ENCODE measurements at regions not wholly inside any gene's neighbourhood (a gene's known extent, or its start where the extent isn't known, plus 50 kb on each side); places are given as distances from the start of the nearest gene placed in this dataset.

DNA sequence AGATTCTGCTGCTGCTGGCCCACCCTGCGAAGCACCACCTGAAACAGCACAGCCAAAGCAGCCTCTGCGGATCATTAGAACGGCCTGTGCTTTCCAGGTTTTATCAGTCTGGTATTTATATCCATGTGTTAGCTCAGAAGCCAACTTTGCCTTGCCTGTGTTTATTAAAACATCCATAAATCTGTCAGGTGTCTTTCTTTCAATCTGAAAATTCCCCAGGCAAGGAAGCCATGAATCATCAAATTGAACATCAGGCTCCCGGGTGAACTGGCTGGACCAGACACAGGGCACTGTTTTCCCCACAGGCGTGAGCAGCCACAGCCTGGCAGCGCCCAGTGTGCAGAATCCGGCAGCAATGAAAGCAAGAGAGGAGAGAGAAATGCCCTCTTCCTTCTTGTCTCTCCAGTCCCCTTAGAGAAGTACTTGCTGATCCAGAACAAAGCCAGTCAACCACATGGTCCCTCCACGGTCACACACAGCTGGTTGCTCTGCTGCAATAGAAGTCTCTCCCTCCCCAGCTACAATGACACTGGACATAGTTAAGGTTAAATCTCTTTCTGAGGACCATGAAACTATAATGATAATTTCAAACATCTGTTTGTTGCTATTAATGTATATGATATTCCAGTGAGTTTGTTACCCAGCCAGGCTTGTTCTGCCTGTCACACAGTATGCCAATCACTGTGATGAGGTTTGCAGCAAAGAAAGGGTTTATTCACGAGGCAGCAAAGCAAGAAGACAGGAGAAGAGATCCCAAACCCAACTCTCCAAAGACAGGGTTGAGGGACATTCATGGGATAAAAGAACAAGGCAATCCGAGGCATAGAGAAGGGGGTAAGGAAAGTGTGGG, 212.1 kb upstream of the FMN2 start:
- Histone ChIP-seq H3K9me3 (ENCODE audit: low read depth) (no peaks in the 10 kb centered on the region), H3K27me3 (no peaks in the 10 kb centered on the region), H3K4me1 (ENCODE audit: low read depth) (no peaks in the 10 kb centered on the region), H3K36me3 (no peaks in the 10 kb centered on the region), H3K27ac (no peak overlapping the region), H3K4me3 (no peak overlapping the region)
- DNase-seq (ENCODE audit: low read depth in 1 of 2, low spot score in 1 of 2), result no peak
- TF ChIP-seq, protein P1, sequence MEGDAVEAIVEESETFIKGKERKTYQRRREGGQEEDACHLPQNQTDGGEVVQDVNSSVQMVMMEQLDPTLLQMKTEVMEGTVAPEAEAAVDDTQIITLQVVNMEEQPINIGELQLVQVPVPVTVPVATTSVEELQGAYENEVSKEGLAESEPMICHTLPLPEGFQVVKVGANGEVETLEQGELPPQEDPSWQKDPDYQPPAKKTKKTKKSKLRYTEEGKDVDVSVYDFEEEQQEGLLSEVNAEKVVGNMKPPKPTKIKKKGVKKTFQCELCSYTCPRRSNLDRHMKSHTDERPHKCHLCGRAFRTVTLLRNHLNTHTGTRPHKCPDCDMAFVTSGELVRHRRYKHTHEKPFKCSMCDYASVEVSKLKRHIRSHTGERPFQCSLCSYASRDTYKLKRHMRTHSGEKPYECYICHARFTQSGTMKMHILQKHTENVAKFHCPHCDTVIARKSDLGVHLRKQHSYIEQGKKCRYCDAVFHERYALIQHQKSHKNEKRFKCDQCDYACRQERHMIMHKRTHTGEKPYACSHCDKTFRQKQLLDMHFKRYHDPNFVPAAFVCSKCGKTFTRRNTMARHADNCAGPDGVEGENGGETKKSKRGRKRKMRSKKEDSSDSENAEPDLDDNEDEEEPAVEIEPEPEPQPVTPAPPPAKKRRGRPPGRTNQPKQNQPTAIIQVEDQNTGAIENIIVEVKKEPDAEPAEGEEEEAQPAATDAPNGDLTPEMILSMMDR (IDR thresholded peaks at IDR 0.05; ENCODE audit: low read depth, low read length), result no peak

DNA sequence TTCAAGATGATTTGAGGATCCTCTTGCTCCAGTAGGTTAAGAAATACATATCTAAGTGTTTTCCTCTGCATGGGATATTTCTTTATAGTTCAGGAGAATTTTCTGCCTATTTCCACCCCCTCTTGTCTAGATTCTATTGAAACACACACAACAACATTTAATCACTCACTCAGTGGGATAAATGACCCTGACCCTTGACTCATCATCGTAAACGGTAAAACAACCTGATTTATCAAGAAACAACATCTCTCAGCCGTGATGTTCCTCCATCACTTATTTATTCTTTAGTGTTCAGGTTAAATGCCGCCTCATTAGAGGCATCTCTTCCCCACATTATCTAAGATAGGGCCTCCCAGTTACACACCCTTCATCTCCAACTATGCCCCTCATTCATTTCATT, 208.7 kb upstream of the FMN2 start:
- no peak overlapping the region for H3K27ac ChIP-seq
- no peak for DNase-seq (ENCODE audit: low read depth in 1 of 2, low spot score in 1 of 2)
- no peaks in the 10 kb centered on the region for H3K27me3 ChIP-seq
- H3K4me1 ChIP-seq (ENCODE audit: low read depth), result no peaks in the 10 kb centered on the region
- TF ChIP-seq, protein P1 (IDR thresholded peaks at IDR 0.05; ENCODE audit: low read depth, low read length), result no peak
- no peaks in the 10 kb centered on the region for H3K9me3 ChIP-seq (ENCODE audit: low read depth)
- H3K4me3 ChIP-seq, result no peak overlapping the region
- no peaks in the 10 kb centered on the region for H3K36me3 ChIP-seq

DNA sequence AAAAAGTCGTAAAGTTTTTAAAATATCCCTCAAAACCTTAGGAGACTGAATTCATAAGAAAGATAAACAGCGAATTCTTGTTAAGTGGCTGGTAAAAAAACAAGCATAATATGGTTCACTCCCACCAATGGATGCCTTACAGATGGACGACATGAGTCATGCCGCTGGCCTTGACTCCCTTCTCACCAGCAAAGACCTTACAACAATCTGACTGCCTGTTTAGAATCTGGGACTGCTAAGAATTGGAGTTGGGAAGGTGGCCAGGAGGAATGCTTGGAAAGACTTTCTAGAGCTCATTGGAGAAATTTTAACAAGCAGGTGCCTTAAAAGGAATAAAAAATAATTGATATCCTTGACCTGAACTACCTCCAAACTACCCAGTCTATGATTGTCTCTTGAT, 206.9 kb upstream of the FMN2 start:
- no peaks in the 10 kb centered on the region for H3K36me3 ChIP-seq
- H3K27me3 ChIP-seq, result no peaks in the 10 kb centered on the region
- H3K4me3 ChIP-seq, result no peak overlapping the region
- no peak overlapping the region for H3K27ac ChIP-seq
- TF ChIP-seq, protein P1 (IDR thresholded peaks at IDR 0.05; ENCODE audit: low read depth, low read length), result no peak
- H3K9me3 ChIP-seq (ENCODE audit: low read depth), result no peaks in the 10 kb centered on the region
- no peak for DNase-seq (ENCODE audit: low read depth in 1 of 2, low spot score in 1 of 2)
- no peaks in the 10 kb centered on the region for H3K4me1 ChIP-seq (ENCODE audit: low read depth)

DNA sequence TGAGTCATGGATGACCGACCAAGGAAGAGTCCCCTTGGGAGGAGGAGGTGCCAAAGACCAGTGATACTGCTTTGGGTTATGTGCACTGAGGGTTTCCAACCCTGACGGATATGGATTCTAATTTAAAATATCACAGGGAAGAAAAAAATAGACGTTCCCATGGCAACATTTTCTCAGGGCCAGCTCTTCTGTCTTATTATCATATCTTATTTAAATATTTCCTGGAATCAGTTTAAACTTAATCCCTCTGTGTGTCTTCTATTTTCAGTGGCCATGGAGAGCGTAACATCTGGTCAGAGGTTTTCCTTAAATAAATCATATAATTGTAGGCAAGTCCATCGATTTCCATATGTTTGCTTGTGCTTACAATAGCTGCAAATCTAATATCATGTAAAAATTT, 205.4 kb upstream of the FMN2 start:
- Histone ChIP-seq H3K4me3 (no peak overlapping the region), H3K9me3 (ENCODE audit: low read depth) (no peaks in the 10 kb centered on the region), H3K4me1 (ENCODE audit: low read depth) (no peaks in the 10 kb centered on the region), H3K27ac (no peak overlapping the region), H3K27me3 (no peaks in the 10 kb centered on the region), H3K36me3 (no peaks in the 10 kb centered on the region)
- TF ChIP-seq, protein P1 (IDR thresholded peaks at IDR 0.05; ENCODE audit: low read depth, low read length), result no peak
- DNase-seq (ENCODE audit: low read depth in 1 of 2, low spot score in 1 of 2), result no peak

DNA sequence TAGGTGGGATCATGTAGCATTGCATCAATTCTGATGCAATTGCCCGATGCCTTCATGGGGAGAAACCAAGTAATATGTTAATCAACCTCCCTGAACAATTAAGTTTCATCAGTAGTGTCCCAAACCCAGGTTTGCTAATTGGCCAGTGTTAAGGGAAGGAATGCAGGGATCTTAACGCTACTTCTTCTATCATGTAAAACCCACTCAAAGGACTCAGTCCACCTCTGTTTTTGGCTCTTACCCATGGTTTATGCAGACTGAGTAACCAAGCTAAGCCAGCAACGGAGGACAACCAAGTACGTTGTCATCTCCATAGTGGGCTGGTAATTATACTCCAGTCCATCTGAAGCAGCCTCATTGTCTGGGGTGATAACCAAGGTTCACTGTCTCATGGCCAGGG, 203.0 kb upstream of the FMN2 start:
- H3K9me3 ChIP-seq (ENCODE audit: low read depth), result no peaks in the 10 kb centered on the region
- H3K4me3 ChIP-seq, result no peak overlapping the region
- TF ChIP-seq, protein P1 (IDR thresholded peaks at IDR 0.05; ENCODE audit: low read depth, low read length), result no peak
- no peaks in the 10 kb centered on the region for H3K36me3 ChIP-seq
- DNase-seq (ENCODE audit: low read depth in 1 of 2, low spot score in 1 of 2), result no peak
- H3K27ac ChIP-seq, result no peak overlapping the region
- no peaks in the 10 kb centered on the region for H3K4me1 ChIP-seq (ENCODE audit: low read depth)
- no peaks in the 10 kb centered on the region for H3K27me3 ChIP-seq

Data from cardiac muscle cell (in vitro differentiated cells and primary cell).